ENCODE measurements at regions not wholly inside any gene's neighbourhood (a gene's known extent, or its start where the extent isn't known, plus 50 kb on each side); places are given as distances from the start of the nearest gene placed in this dataset.

DNA sequence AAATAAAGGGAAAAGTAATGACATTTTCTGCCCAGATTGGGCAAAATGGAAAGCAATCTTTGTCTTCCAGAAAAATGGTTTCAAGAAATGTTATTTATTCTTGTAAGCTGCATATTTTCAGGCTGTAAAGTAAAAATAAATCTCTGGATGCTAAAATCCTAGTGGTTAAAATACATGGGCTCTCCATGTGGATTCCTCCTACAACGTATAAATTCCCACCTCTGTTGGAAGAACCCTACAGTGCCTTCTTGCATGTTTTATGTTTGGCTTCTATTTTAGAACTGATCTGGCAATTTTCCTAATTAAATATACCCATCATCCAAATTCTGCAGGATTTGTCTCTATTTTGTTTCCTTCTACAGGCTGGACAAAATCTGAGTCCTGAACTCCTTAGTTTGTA, 528.9 kb downstream of the COL12A1 start:
- 23 to 63% methylated on average over 1 of the region's 1 CpG for WGBS, 2 donors
- intact Hi-C loops (cut with DNase I): no loop called here
- no peak for DNase-seq
- Histone ChIP-seq H3K4me3 (no peak overlapping the region), H3K9me3 (no peaks in the 10 kb centered on the region), H3K27me3 (no peaks in the 10 kb centered on the region), H3K4me1 (no peaks in the 10 kb centered on the region), H3K36me3 (no peaks in the 10 kb centered on the region), H3K27ac (no peak overlapping the region)
- no peak for TF ChIP-seq POLR2A (IDR thresholded peaks at IDR 0.05)
- TF ChIP-seq, protein P1, sequence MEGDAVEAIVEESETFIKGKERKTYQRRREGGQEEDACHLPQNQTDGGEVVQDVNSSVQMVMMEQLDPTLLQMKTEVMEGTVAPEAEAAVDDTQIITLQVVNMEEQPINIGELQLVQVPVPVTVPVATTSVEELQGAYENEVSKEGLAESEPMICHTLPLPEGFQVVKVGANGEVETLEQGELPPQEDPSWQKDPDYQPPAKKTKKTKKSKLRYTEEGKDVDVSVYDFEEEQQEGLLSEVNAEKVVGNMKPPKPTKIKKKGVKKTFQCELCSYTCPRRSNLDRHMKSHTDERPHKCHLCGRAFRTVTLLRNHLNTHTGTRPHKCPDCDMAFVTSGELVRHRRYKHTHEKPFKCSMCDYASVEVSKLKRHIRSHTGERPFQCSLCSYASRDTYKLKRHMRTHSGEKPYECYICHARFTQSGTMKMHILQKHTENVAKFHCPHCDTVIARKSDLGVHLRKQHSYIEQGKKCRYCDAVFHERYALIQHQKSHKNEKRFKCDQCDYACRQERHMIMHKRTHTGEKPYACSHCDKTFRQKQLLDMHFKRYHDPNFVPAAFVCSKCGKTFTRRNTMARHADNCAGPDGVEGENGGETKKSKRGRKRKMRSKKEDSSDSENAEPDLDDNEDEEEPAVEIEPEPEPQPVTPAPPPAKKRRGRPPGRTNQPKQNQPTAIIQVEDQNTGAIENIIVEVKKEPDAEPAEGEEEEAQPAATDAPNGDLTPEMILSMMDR (IDR thresholded peaks at IDR 0.05): no peak

DNA sequence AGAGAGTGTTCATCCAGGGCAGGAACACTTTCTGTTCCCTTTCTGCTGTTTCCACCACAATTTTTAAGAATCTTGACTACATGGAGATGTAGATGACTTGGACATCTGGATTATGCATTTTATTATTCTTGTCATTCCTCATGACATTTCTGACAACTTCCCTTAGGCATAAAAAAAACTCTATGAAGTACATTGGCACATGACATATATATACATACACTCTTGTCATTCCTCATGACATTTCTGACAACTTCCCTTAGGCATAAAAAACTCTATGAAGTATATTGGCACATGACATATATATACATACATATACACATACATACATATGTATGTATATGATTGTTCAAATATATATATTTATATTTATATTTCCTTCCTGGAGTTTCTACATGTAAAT, 531.5 kb downstream of the COL12A1 start:
- DNase-seq: no peak
- Histone ChIP-seq H3K36me3 (no peaks in the 10 kb centered on the region), H3K27me3 (no peaks in the 10 kb centered on the region), H3K4me3 (no peak overlapping the region), H3K9me3 (no peaks in the 10 kb centered on the region), H3K4me1 (peaks cover 0 to 8% (median 0%) of the 10 kb centered on the region in 3 donors), H3K27ac (no peak overlapping the region)
- intact Hi-C loops (cut with DNase I): no loop called here
- TF ChIP-seq POLR2A (IDR thresholded peaks at IDR 0.05): no peak
- TF ChIP-seq, protein P1 (IDR thresholded peaks at IDR 0.05): no peak

DNA sequence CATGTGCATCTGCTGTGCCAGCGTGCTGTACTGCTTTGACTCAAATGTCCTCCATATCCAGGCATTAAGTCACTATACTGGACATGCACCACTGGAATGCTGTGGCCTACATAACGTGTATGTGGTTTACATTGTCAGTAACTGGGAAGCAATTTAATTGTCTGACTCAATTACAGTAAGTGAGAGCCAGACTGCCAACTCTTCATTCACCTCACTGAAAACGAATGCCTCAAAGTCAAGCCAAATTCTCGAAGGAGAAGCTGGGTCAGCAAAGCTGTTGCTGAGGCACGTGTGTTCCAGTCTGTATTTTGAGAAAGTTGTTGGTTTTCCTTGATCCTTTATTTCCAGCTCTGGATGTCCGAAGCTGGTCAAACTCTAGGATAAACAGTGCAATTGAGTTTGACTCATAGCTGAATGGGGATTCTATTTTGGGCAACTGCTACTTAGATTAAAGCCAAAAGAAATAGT, 534.3 kb downstream of the COL12A1 start:
- no peak overlapping the region for H3K27ac ChIP-seq
- H3K9me3 ChIP-seq: no peaks in the 10 kb centered on the region
- DNase-seq: no peak
- no peak for TF ChIP-seq POLR2A (IDR thresholded peaks at IDR 0.05)
- TF ChIP-seq, protein P1 (IDR thresholded peaks at IDR 0.05): no peak
- H3K36me3 ChIP-seq: no peaks in the 10 kb centered on the region
- H3K27me3 ChIP-seq: no peaks in the 10 kb centered on the region
- intact Hi-C loops (cut with DNase I): no loop called here
- peaks cover 0 to 8% (median 0%) of the 10 kb centered on the region in 3 donors for H3K4me1 ChIP-seq
- WGBS, 2 donors: 21 to 34% methylated on average over 6 of the region's 6 CpGs
- no peak overlapping the region for H3K4me3 ChIP-seq

DNA sequence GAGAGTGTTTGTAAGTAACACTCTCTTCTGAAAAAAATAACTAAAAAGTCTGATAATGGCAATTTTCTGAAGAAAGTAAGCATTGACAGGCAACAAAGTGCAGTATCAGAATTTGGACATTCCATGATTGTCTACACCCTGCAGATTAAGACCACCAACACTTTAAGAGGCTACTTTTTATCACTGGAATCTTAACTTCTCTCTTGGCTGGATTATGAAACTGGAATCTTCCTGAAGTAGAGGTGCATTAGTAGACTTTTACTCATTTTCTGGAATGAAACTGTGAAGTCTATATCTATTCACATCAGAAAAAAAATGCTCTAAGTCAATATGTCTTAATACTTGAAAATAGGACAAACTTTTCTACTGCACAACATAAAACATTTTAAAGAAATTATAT, 547.5 kb downstream of the COL12A1 start:
- H3K4me1 ChIP-seq: no peaks in the 10 kb centered on the region
- intact Hi-C loops (cut with DNase I): no loop called here
- no peaks in the 10 kb centered on the region for H3K9me3 ChIP-seq
- no peak for DNase-seq
- H3K36me3 ChIP-seq: no peaks in the 10 kb centered on the region
- H3K4me3 ChIP-seq: no peak overlapping the region
- H3K27ac ChIP-seq: no peak overlapping the region
- no peaks in the 10 kb centered on the region for H3K27me3 ChIP-seq
- TF ChIP-seq, protein P1 (IDR thresholded peaks at IDR 0.05): no peak
- TF ChIP-seq POLR2A (IDR thresholded peaks at IDR 0.05): no peak

DNA sequence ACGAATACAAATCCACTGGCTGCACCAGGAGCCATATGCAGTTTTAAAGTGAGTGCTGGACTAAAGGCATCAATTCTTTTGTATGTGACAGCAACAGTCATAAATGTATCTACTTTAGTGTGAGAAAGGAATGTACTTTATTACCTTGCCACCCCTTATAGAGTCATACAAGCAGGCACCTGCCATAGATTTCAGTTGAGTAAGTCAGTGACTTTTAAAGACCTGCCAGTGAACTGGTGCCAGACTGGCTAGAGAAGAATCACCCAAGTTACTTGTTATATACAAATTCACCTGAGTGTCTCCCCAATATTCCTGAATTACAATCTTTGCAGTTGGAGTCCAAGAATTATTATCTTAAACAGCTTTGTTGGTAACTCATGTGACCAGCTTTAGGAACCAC, 547.9 kb downstream of the COL12A1 start:
- TF ChIP-seq, protein P1 (IDR thresholded peaks at IDR 0.05): no peak
- TF ChIP-seq POLR2A (IDR thresholded peaks at IDR 0.05): no peak
- intact Hi-C loops (cut with DNase I): no loop called here
- no peaks in the 10 kb centered on the region for H3K27me3 ChIP-seq
- H3K4me3 ChIP-seq: no peak overlapping the region
- DNase-seq: no peak
- no peaks in the 10 kb centered on the region for H3K4me1 ChIP-seq
- H3K27ac ChIP-seq: no peak overlapping the region
- H3K36me3 ChIP-seq: no peaks in the 10 kb centered on the region
- H3K9me3 ChIP-seq: no peaks in the 10 kb centered on the region
- 69 to 82% methylated on average over 1 of the region's 1 CpG for WGBS, 2 donors
